SU-DHL-6 (cell line): ENCODE measurements at regions not wholly inside any gene's neighbourhood (a gene's known extent, or its start where the extent isn't known, plus 50 kb on each side); places are given as distances from the start of the nearest gene placed in this dataset.

ENCODE experiments used
- CTCF ChIP-seq: fragments of 200-600 bp; sonication (generic); IDR thresholded peaks from one replicate; pipeline ENCODE4 v1.5.1; 2017; ENCODE audit warnings: antibody characterized with exemption, mild to moderate bottlenecking, low read length, moderate library complexity; ENCODE audit not compliant: insufficient read depth, poor library complexity, severe bottlenecking
- EZH2phosphoT487 ChIP-seq: fragments of 200-600 bp; sonication (generic), shearing (Covaris generic); conservative IDR thresholded peaks from 2 replicates; pipeline ENCODE4 v1.6.1; 2018; ENCODE audit warnings: mild to moderate bottlenecking, antibody characterized with exemption, low read length, moderate library complexity, mixed read lengths

GRCh38 chr14:29176876-29177275 lies 410.3 kb downstream of the FOXG1 start:
- TF ChIP-seq CTCF (no peak), EZH2phosphoT487 (no peak)
